Gastroesophageal sphincter (tissue), 4 donors: ENCODE measurements at regions not wholly inside any gene's neighbourhood (a gene's known extent, or its start where the extent isn't known, plus 50 kb on each side); places are given as distances from the start of the nearest gene placed in this dataset.
A peak's percentile ranks its signal among the peaks of the same experiment; 100 is the strongest.
"Not testable (repeated sequence)": the region's sequence is repeated elsewhere in the genome, so short reads cannot be mapped to it uniquely, and the experiment has no call there.

ENCODE experiments used
- ATAC-seq: fragments of 150-250 bp; one replicate; pipeline ENCODE4 v1.9.1; 2016; ENCODE audit warnings: mild to moderate bottlenecking, moderate library complexity
- H3K27ac ChIP-seq, 4 donors: fragments of 200-600 bp; sonication (generic) in 3 of 4; 1 replicate in 3 of 4; 2 replicates in 1 of 4; pipeline ENCODE4 v1.5.1; 2016 to 2019
- H3K27me3 ChIP-seq: fragments of 200-600 bp; sonication (generic); one replicate; pipeline ENCODE4 v1.5.1; 2019
- H3K36me3 ChIP-seq, 2 donors: fragments of 200-600 bp; sonication (generic); one replicate each; pipeline ENCODE4 v1.5.1; 2019; ENCODE audit warnings: control low read depth in 1 of 2
- H3K4me1 ChIP-seq, 3 donors: fragments of 200-600 bp; sonication (generic); 1 replicate in 2 of 3; 2 replicates in 1 of 3; pipeline ENCODE4 v1.5.1; 2016 to 2019; ENCODE audit warnings: control low read depth in 2 of 3
- H3K4me3 ChIP-seq, 2 donors: fragments of 200-600 bp; sonication (generic); one replicate each; pipeline ENCODE4 v1.5.1; 2019; ENCODE audit warnings: mild to moderate bottlenecking in 1 of 2, moderate library complexity in 1 of 2
- H3K9me3 ChIP-seq, 3 donors: fragments of 200-600 bp; sonication (generic); one replicate each; pipeline ENCODE4 v1.5.1; 2017 to 2019; ENCODE audit warnings: control low read depth in 2 of 3
- CTCF ChIP-seq, 4 experiments: fragments of 200-600 bp in 2 of 4; fragments of 450-650 bp in 2 of 4; sonication (generic) in 1 of 4; IDR thresholded peaks; one replicate each; pipeline ENCODE4 v1.5.1; 2017 to 2019; ENCODE audit warnings: antibody characterized with exemption in 4 of 4, mild to moderate bottlenecking in 2 of 4, moderate library complexity in 2 of 4
- EP300 ChIP-seq: sonication (generic); formaldehyde crosslinking; IDR thresholded peaks from one replicate; pipeline ENCODE4 v1.6.1; 2017; ENCODE audit warnings: antibody characterized with exemption, mild to moderate bottlenecking
- POLR2A ChIP-seq, 2 donors: fragments of 450-650 bp; IDR thresholded peaks; one replicate each; pipeline ENCODE4 v1.6.1; 2017; ENCODE audit warnings: antibody characterized with exemption in 2 of 2, mild to moderate bottlenecking in 2 of 2, moderate library complexity in 1 of 2
- POLR2AphosphoS5 ChIP-seq: sonication (generic); formaldehyde crosslinking; IDR thresholded peaks from one replicate; pipeline ENCODE4 v1.6.1; 2017; ENCODE audit warnings: antibody characterized with exemption
- WGBS, 2 donors: methylation state at CpG; one replicate each; pipeline ENCODE4 v1.1.5; 2018; ENCODE audit warnings: low coverage in 1 of 2; 5-methylcytosine and 5-hydroxymethylcytosine counted together

- no peak overlapping the region for H3K4me3 ChIP-seq
- H3K27me3 ChIP-seq: no peaks in the 10 kb centered on the region
- 33 to 68% methylated on average over 3 to 4 of the region's 4 CpGs for WGBS, 2 donors
- ATAC-seq: no peak
- no peak overlapping the region for H3K27ac ChIP-seq
- H3K4me1 ChIP-seq: no peaks in the 10 kb centered on the region
- H3K9me3 ChIP-seq: no peaks in the 10 kb centered on the region
- H3K36me3 ChIP-seq: no peaks in the 10 kb centered on the region
- no peak for TF ChIP-seq POLR2A (IDR thresholded peaks at IDR 0.05)
- TF ChIP-seq CTCF (IDR thresholded peaks at IDR 0.05): no peak
Measured at GRCh38 chr6:22133357-22133756, 163.5 kb downstream of the PRL start.

- H3K27me3 ChIP-seq: no peaks in the 10 kb centered on the region
- no peak overlapping the region for H3K27ac ChIP-seq
- H3K4me3 ChIP-seq: no peak overlapping the region
- H3K9me3 ChIP-seq: no peaks in the 10 kb centered on the region
- TF ChIP-seq EP300 (no peak), CTCF (IDR thresholded peaks at IDR 0.05) (no peak), POLR2A (IDR thresholded peaks at IDR 0.05) (no peak), POLR2AphosphoS5 (no peak)
- no peak for ATAC-seq
- H3K36me3 ChIP-seq: no peaks in the 10 kb centered on the region
- H3K4me1 ChIP-seq: no peaks in the 10 kb centered on the region
- WGBS, 2 donors: 91 to 94% methylated on average over 3 of the region's 3 CpGs
Measured at GRCh38 chr6:22134308-22134707, 162.5 kb downstream of the PRL start.

- Histone ChIP-seq H3K9me3 (no peaks in the 10 kb centered on the region), H3K27ac (no peak overlapping the region), H3K27me3 (no peaks in the 10 kb centered on the region), H3K4me1 (peaks cover 0 to under 1% (median 0%) of the 10 kb centered on the region in 3 donors), H3K4me3 (no peak overlapping the region), H3K36me3 (no peaks in the 10 kb centered on the region)
- ATAC-seq: no peak
- TF ChIP-seq EP300 (no peak), CTCF (IDR thresholded peaks at IDR 0.05) (no peak), POLR2A (IDR thresholded peaks at IDR 0.05) (no peak), POLR2AphosphoS5 (no peak)
- 72 to 89% methylated on average over 1 of the region's 1 CpG for WGBS, 2 donors
Measured at GRCh38 chr6:22135395-22135794, 161.4 kb downstream of the PRL start.

- not testable (repeated sequence) for H3K9me3 ChIP-seq, H3K36me3 ChIP-seq, H3K27ac ChIP-seq, H3K4me3 ChIP-seq, H3K27me3 ChIP-seq, ATAC-seq
- WGBS, 2 donors: 81 to 87% methylated on average over 3 to 7 of the region's 10 CpGs
- H3K4me1 ChIP-seq: peaks cover 5 to 29% (median 7%) of the 10 kb centered on the region in 3 donors
Measured at GRCh38 chr6:22140736-22141135, 156.1 kb downstream of the PRL start.

- peaks cover 5 to 35% (median 9%) of the 10 kb centered on the region in 3 donors for H3K4me1 ChIP-seq
- H3K36me3 ChIP-seq: no peaks in the 10 kb centered on the region
- H3K27me3 ChIP-seq: no peaks in the 10 kb centered on the region
- WGBS, 2 donors: 11 to 12% methylated on average over 3 to 5 of the region's 5 CpGs
- peak; percentile 50 for ATAC-seq
- H3K4me3 ChIP-seq: no peak overlapping the region
- H3K27ac ChIP-seq: no peak overlapping the region
- no peaks in the 10 kb centered on the region for H3K9me3 ChIP-seq
- TF ChIP-seq POLR2A (IDR thresholded peaks at IDR 0.05) (no peak), POLR2AphosphoS5 (peak; percentile 9)
Measured at GRCh38 chr6:22141241-22141745, 155.5 kb downstream of the PRL start.

- H3K27ac ChIP-seq: no peak overlapping the region
- no peak overlapping the region for H3K4me3 ChIP-seq
- H3K36me3 ChIP-seq: no peaks in the 10 kb centered on the region
- H3K27me3 ChIP-seq: no peaks in the 10 kb centered on the region
- H3K4me1 ChIP-seq: peaks cover 5 to 49% (median 9%) of the 10 kb centered on the region in 3 donors
- no peaks in the 10 kb centered on the region for H3K9me3 ChIP-seq
- TF ChIP-seq CTCF (IDR thresholded peaks at IDR 0.05) (no peak), EP300 (no peak), POLR2AphosphoS5 (no peak), POLR2A (IDR thresholded peaks at IDR 0.05) (no peak)
- 75% methylated on average over 6 to 7 of the region's 7 CpGs for WGBS, 2 donors
- ATAC-seq: no peak
Measured at GRCh38 chr6:22142856-22143255, 154.0 kb downstream of the PRL start.
